ENCODE measurements at regions not wholly inside any gene's neighbourhood (a gene's known extent, or its start where the extent isn't known, plus 50 kb on each side); places are given as distances from the start of the nearest gene placed in this dataset.

DNA sequence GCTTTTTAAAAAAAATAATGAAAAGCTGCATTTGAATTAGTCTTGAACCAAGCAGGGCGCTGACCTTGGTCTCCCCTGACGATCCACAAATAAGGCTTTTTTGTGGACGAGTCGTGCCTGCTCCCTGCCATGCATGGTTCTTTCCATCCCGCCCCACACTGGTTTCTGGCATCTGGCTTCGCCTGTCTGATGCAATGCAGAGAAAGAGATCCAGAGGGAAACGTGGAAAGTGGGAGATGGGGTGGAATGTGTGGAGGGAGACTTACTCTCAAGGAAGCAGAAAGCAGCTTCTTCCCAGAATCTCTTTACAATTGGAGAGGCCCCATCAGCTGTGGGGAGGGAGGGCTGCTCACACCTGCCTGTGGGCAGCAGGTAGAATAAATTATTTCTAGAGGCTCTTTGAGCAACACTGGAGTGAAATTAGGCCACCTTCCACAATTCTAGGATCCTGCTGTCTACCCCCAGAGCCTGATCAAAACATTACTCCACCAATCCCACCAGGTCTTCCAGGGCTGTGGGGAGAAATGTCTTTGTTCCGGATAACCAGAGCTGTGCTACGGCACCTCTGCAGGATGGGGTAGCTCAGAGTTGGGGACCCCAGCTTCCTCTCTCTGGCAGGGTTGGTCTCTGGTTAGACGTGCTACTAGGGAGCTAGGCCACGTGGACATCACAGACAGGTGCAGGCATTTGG, 183.5 kb downstream of the UQCRFS1 start:
- no peak for DNase-seq
- TF ChIP-seq, protein P1, sequence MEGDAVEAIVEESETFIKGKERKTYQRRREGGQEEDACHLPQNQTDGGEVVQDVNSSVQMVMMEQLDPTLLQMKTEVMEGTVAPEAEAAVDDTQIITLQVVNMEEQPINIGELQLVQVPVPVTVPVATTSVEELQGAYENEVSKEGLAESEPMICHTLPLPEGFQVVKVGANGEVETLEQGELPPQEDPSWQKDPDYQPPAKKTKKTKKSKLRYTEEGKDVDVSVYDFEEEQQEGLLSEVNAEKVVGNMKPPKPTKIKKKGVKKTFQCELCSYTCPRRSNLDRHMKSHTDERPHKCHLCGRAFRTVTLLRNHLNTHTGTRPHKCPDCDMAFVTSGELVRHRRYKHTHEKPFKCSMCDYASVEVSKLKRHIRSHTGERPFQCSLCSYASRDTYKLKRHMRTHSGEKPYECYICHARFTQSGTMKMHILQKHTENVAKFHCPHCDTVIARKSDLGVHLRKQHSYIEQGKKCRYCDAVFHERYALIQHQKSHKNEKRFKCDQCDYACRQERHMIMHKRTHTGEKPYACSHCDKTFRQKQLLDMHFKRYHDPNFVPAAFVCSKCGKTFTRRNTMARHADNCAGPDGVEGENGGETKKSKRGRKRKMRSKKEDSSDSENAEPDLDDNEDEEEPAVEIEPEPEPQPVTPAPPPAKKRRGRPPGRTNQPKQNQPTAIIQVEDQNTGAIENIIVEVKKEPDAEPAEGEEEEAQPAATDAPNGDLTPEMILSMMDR (IDR thresholded peaks at IDR 0.05), result no peak
- no peak for TF ChIP-seq POLR2A (IDR thresholded peaks at IDR 0.05)
- Histone ChIP-seq H3K27ac (no peak overlapping the region), H3K9me3 (replicated peaks in 1 of 3) (no peaks in the 10 kb centered on the region), H3K4me3 (no peak overlapping the region), H3K27me3 (no peaks in the 10 kb centered on the region), H3K4me1 (replicated peaks in 1 of 2) (no peaks in the 10 kb centered on the region), H3K36me3 (replicated peaks in 1 of 2) (no peaks in the 10 kb centered on the region)
- 76 to 83% (median 79%) methylated on average over 10 to 11 of the region's 11 CpGs for WGBS, 4 donors
- intact Hi-C loops (cut with DNase I), result no loop called here

DNA sequence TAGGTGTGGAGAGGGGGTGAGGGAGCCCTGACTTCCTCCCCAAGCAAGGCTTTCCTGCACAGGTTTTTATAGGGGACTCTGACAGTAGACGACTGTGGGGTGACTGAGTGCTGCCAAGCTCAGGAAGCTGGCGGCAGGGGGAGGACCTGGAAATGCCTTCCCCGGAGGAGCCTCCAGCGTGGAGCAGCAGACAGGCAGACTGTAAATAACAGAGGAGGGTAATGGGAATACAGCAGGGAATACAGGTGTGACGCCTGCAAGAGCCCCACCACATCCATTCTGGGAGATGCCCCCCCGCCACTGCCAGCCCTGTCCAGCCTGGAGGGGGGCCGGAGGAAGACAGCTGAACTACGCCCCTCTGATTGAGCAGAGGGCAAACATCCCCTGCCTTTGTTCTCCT, 190.4 kb downstream of the UQCRFS1 start:
- Histone ChIP-seq H3K36me3 (replicated peaks in 1 of 2) (no peaks in the 10 kb centered on the region), H3K27ac (no peak overlapping the region), H3K4me3 (no peak overlapping the region), H3K27me3 (peaks cover 6% of the 10 kb centered on the region), H3K4me1 (replicated peaks in 1 of 2) (no peaks in the 10 kb centered on the region), H3K9me3 (replicated peaks in 1 of 3) (no peaks in the 10 kb centered on the region)
- TF ChIP-seq, protein P1 (IDR thresholded peaks at IDR 0.05), result no peak
- no peak for TF ChIP-seq POLR2A (IDR thresholded peaks at IDR 0.05)
- intact Hi-C loops (cut with DNase I), result no loop called here
- 61 to 72% (median 64%) methylated on average over 8 of the region's 8 CpGs for WGBS, 4 donors
- no peak for DNase-seq

DNA sequence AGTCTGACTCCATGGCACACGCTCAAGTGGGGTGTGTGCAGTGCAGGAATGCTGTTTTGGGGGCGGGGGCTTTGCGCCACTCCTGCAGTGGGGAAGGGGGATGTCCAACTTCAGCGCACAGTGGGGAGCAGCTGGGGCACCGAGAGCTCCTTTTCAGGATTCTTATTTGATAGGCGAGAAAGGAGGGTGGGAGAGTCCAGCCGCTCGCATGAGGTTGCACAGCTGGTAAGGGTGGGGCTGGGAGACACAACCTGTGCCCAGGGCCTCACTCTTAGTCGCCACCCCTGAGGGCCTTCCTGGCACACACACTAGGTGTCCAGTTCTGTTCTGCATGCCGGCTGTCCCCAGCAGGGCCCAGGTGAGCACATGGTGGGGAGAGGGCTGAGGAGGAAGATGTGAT, 190.8 kb downstream of the UQCRFS1 start:
- no peaks in the 10 kb centered on the region for H3K4me1 ChIP-seq (replicated peaks in 1 of 2)
- no peak overlapping the region for H3K27ac ChIP-seq
- peaks cover 8% of the 10 kb centered on the region for H3K27me3 ChIP-seq
- DNase-seq, result no peak
- no peaks in the 10 kb centered on the region for H3K9me3 ChIP-seq (replicated peaks in 1 of 3)
- no peaks in the 10 kb centered on the region for H3K36me3 ChIP-seq (replicated peaks in 1 of 2)
- WGBS, 4 donors, result 78 to 90% (median 83%) methylated on average over 10 of the region's 10 CpGs; no CpG with 5 or more reads in 1 of the 4 donors
- intact Hi-C loops (cut with DNase I), result no loop called here
- H3K4me3 ChIP-seq, result no peak overlapping the region
- TF ChIP-seq, protein P1 (IDR thresholded peaks at IDR 0.05), result no peak
- no peak for TF ChIP-seq POLR2A (IDR thresholded peaks at IDR 0.05)

DNA sequence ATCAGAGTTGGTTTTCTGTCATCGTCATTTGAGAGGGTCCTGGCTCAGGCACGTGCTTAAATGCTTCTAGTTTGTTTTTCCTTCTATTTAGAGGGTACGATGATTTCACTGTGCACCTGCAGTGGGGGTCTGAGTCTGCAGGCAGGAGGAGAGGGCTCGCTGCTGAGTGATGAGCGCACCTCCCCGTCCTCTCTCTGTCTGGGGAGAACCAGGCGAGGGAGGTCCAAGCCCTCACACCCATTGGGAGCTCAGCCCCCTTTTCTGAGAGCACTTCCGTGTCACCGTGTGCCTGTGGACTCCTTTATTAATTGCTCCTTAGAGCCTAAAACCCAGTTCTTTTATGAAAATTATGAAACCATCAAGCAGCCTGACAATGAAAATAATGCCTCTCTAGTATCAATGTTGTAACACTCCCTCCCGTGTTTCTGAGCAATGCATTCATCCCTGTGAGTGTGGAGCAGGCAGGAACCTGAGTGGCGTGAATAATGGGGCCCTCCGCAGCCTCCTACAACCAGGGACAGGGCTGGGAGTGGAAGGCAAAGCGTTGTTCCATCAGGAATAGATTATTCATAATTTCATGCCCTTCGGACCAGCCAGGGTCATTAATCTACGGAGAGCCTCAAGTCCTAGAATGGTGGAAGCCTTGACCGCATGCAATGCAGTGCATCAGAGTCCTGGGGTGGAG, 191.6 kb downstream of the UQCRFS1 start:
- Histone ChIP-seq H3K36me3 (replicated peaks in 1 of 2) (no peaks in the 10 kb centered on the region), H3K9me3 (replicated peaks in 1 of 3) (no peaks in the 10 kb centered on the region), H3K27ac (no peak overlapping the region), H3K27me3 (peaks cover 12% of the 10 kb centered on the region), H3K4me1 (replicated peaks in 1 of 2) (no peaks in the 10 kb centered on the region), H3K4me3 (no peak overlapping the region)
- TF ChIP-seq, protein P1 (IDR thresholded peaks at IDR 0.05), result no peak
- intact Hi-C loops (cut with DNase I), result no loop called here
- DNase-seq, result no peak
- WGBS, 4 donors, result 64 to 78% (median 74%) methylated on average over 15 to 16 of the region's 16 CpGs
